HG03025 (cell line): ENCODE measurements at regions not wholly inside any gene's neighbourhood (a gene's known extent, or its start where the extent isn't known, plus 50 kb on each side); places are given as distances from the start of the nearest gene placed in this dataset.

Source experiments
- ATAC-seq: cut with Tn5 transposase; IDR thresholded peaks from one replicate; pipeline ENCODE4 v1.9.1; 2021; ENCODE audit warnings: mild to moderate bottlenecking, moderate library complexity; ENCODE audit not compliant: unreplicated experiment, low FRiP score

DNA sequence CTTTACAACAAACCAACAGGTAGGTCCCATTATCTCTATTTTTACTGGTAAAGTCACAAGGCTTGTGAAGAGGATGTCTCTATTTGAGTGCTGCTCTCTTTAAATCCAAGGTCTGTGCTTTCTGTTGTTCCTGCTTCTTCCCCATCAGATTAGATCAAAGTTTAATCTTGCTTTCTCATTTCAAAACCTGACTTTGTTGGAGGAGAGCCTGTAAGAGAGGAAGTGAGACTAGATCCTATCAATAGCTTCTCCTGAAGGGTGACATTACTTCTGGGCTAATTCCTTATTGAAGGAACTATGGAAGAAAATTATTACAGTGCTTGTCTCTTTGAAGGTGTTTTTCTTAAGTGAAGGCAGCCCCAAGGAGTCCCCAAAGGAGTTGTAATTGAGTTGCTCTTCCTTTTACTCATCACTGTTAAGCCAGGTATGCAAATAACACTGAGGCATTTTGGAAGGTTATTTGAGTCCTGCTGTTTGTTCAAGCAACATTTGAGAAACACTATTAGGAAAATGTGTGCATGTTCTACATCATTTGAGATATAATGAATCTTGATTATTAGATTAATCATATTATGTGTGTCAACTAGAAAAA, 146.2 kb upstream of the MBL2 start:
- no peak for ATAC-seq

DNA sequence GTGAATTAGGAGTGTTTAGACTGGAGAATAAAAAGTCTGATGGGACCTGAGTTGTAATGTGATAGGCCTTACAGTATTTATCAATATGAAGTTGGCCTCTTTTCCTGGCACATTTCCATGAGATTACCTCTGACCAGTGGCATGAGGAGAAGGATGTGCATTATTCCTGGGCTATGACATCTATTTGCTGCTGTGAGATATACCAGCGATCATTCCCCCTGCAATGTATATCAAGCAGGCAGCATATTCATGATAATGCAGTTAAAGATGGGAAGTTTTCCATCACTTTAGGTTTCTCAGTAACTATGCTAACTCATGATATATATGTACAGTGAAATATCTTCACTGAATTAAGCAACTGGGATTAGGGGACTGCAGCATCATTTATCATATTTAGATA, 142.8 kb upstream of the MBL2 start:
- no peak for ATAC-seq

DNA sequence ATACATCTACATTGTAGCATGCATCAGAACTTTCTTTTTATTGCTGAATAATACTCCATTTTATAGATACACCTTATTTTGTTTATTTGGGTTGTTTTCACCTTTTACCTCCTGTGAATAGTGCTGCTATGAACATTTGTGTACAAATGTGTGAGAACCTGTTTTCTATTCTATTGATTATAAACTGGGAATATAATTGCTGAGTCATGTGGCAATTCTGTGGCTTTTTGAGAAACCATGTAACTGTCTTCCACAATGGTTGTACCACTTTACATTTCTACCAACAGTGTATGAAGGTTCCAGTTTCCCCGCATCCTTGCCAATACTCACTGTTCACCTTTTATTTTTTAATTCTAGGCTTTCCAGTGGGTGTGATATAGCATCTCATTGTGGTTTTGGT, 138.6 kb upstream of the MBL2 start:
- no peak for ATAC-seq

DNA sequence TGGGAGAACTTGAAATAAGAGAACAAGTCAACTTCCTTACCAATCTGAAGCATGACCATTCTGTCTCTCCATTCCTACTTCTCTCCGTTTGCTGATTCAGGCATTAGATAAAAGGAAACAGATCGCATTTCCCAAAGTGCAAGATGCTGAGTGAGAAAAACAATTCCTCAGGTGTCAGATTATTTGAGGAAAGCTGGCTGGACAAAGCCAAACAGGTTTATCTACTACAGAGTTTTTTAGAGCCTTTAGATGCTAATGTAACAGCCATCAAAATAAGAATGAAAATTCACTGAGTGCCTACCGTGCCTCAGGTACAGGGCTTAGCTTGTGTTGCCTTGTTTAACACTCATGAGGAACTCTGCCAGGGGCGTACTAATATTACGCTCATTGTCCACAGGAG, 135.9 kb upstream of the MBL2 start:
- no peak for ATAC-seq

DNA sequence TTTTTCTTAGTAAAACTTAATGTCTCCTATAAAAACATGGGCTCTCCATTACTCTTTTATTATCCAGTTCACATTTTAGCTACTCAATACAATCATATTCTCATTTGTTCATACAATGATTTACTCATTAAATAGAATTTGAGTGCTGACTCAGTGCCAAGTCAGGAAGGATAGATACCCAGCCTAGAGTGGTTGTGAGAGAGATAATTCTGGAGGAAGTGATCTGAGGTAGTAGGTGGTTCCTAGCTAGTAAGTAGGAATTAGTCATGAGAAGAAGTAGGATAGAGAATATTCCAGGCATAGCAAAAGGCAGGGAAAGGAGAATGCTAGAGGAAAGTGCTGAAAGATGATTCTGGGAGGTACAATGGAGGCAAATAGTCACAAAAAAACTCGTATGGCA, 133.5 kb upstream of the MBL2 start:
- ATAC-seq, result no peak

DNA sequence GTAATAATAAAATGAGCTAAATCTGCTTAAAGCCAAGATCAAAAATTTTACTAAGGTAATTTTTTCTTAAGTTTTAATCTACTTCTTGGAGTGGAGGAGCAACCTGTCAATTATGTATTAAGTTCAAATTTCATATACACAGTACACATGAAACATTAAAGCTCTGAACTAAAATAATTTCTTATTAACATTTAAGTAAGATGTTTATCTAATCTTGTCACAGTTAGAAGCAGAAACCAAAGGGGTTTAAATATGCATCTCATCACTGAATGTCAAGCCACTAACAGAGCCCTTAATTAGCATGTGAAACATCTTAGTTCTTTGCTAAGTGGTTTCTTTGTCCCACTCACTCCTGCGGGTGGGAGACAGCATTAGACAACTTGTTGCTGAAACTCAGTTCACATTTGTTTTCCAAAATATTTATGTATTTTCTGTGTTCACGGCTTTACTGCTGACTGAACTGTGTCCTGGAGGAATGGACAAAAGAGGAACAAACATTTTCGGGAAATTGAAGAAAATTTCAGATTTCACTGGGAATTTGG, 130.9 kb upstream of the MBL2 start:
- no peak for ATAC-seq

DNA sequence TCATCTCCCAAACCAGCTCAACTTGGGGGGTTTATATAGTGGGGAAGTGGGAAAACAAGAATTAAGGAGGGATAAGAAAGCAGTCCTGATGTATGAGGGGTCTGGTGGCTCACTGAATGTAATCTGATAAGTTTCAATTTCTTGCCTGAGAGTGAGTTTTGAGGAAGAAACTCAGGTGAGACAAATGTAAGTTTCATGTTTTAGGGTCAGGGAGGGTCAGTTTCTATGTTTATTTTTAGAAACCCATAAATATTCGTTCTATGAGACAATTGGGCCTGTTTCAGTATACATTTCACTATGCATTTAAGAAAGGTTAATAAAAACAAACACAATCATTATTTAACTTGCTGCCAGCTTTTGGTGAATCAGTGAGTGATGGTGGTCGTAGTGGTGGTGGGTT, 128.0 kb upstream of the MBL2 start:
- peak; percentile 80 for ATAC-seq

DNA sequence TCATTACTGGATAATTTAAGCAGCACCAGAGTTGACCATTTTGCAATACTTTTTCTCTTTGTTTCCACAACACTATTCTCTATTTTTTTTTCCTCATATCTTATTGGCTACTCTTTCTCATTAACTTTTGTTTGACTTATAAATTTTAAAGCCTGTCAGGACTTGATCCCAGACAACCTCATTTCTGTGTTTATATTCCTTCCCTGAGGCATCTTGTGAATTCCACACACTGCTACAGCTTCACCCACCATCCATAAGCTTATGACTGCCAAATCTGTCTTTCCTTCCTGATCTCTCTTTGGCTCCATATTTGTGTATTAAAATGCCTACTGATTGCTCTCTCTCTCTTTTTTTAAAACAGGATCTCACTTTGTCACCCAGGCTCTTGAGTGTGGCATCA, 124.6 kb upstream of the MBL2 start:
- ATAC-seq, result no peak

DNA sequence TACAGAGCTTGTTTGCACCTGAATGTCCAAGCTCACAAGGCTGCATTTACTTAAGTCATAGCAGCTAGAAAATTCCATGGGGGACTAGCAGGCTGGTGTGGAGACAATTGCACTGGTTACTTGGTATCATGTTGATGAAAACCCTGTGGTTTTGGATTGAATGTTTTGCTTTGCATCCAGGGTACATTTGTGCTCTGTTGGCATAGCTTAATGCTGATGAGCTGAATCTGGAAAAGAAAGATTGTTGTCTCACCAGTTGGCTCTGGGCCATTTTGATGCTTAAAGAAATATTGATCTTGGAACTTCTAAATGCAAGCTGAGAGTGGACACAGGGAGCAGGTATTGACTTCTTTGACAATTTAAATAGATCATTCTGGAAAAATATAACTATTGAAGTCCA, 122.5 kb upstream of the MBL2 start:
- ATAC-seq, result no peak

DNA sequence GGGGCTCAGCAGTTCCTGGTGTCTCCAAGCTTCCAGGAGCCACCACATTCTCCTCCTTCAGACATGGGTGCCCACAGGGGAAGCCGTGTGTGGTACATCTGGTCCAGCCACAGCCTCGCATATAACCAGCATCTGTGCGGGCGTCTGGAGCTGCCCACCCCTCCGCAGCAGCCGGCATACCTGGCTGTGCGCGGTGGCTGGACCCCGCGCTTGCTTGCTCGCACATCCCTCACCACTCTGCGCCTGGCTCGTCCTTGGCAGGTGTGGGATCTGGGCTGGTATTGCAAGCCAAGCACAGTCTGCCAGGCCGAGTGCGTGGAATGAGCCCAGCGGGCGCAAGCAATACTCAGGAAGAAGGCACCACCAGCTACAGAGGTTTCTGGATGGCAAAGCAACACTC, 117.7 kb upstream of the MBL2 start:
- no peak for ATAC-seq

DNA sequence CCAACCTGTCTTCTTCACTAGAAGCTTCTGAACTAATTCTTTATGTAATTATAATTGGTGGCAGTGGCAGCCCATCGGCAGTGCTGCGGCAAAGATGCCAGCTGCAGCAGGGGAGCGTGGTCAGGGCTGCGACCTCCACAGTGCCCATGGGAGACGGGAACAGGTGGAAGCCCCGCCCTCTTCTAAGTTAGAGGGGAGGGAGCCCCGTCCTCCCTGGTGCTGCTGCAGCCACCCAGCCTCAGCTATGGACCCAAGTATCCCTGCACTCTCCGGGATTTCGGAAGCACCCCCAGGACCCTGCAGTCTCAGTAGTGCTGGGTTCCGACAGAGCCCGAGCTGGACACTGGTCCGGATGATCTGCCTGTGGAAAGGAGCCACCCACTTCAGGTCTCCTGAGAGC, 117.0 kb upstream of the MBL2 start:
- ATAC-seq, result no peak

DNA sequence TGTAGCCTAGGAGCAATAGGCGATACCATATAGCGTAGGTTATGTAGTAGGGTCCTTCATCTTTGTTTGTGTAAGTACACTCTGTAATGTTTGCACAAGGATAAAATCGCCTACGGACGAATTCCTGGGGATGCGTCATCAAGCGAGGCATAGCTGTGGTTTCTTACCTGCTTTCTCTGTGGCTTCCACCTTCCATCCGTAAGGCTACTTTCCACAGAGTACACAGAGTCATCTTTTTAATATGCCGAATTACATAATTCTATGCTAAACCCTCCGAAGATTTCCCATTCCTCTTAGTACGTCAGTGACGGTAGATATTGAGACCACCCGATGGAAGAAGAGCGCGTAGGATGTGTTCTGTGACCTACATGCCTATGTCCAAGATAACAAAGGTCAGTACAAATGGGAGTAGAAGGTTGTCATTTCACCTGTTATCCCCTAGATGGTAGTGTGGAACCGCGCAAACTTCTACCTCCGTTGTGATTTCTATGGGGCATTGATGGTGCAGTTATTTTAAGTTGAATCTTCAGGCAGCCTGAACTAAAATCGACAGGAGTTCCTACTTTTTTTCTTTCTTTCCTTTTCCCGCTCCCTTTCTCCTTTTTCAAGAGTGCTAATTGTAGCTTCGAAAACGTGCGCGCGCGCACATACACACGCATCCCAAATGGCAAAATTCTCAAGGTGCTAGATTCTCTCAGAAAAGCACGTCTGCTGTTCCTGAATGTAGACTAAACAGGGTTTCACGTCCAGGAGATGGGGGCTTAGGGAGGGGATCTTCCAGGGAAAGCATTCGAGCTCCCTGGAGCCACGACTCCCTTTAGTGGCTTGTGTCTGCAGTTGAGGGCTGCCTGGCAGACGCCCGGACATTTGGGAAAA, 111.7 kb upstream of the MBL2 start:
- peak; percentile 78 for ATAC-seq

DNA sequence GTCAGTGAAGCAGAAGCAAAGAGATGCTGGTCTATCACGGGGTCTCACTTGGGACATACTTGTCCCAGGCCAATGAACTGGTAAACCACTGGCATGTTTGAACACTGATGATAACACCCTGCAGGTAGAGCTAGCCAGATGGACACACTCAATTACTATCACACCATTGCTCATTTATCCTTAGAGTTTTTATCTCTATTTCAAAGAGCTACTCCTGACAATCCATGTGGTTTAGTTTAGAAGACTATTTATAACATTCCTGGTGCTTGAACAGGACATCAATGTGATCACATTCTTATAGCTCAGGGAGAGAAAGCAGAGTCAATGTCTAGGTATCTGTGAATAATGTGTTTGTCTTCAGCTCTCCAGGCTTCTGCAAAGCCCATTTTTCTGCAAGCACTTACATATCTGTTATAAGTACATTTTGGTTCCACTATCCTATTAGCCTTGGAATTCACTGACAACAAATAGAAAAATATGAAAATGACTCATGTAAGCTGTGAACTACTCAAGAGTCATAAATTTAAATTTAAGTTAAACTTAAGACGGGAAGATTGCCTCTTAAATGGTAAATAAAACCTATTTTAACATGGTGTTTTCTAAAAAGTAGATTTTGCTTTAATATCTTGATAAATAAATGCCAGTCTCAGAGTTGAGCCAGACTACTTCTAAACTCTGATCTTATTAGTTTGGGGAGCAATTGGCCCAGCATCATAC, 106.7 kb upstream of the MBL2 start:
- ATAC-seq, result no peak

DNA sequence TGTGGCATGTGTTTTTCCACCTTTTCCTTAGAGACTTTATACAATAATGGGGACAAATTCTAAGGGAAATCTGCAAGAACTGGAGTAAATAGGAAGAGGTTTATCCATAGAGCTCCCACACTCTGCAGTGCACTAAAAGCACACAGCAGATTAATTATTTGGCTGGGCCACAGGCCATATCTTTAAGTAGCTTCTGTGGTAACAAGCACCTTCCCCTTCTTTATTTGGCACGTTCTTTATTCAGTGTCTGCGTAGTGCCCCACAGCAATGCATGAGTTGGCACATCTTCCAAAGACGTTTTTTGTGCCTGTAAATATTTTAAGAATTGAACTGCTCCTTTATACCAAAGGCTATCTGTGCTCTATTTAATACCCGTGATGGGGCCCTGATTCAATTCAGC, 104.9 kb upstream of the MBL2 start:
- no peak for ATAC-seq

DNA sequence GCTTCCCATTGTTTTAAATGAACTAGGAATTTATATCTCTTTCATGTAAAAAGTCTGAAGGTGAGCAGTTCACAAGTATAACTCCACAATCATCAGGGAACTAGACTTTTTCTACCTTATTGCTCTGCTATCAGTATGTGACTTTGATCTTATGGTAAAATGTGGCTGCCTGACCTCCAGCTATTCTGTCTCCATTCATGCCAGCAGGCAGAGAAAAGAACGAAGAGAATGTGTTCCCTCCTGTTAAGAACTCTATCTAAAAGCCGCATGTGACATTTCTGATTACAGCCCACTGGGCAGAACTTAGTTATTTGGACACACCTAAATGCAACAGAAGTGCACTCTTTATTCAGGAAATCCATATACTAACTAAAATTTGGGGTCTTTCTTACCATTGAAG, 102.8 kb upstream of the MBL2 start:
- ATAC-seq, result no peak

DNA sequence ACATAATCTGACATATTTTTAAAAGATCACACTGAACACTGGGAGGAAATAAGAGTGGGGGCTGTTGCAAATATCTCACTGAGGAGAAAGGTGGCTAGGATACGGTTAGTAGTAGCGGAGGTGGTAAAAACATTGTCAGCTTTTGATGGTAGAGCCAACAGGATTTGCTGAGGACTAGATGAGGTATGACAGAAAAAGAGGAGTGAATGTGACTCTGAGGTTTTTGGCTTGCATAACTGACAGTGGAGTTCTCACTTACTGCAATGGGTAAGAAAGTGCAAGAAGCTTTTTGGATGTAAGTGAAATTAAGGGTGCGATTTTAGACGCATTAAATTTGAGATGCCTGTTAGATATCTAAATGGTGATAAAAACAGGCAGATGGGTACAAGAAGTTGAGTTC, 102.0 kb upstream of the MBL2 start:
- no peak for ATAC-seq

DNA sequence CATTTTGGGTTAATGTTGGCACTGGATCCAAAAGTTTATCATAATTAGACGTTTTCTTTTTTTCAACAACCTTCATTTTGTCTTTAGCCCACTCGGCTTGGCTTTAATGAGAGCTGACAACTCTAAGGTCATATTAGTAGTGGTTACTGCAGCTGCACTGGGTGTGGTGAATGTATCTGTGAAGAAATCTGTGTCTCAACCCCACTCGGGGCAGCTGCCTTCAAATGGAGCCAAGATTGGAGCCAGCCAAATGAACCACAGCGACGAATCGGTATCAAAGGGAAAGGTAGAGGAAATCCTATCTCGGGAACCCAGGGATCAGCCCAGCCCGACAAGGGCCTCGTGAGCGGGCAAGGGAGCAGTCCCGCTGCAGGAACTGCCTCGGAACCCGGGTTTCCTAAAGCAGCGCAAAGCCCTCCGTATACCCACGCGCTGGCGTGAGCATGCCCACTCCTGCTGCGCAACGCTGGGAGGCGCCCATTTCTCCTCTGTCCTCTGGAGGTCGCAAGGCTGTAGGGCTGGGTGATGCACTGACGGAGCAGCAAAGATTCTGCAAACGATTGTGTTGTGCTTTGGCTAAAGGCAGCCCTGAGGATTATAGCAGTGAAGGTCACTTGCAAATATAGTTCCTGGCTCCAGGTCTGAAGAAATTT, 98.7 kb upstream of the MBL2 start:
- no peak for ATAC-seq

DNA sequence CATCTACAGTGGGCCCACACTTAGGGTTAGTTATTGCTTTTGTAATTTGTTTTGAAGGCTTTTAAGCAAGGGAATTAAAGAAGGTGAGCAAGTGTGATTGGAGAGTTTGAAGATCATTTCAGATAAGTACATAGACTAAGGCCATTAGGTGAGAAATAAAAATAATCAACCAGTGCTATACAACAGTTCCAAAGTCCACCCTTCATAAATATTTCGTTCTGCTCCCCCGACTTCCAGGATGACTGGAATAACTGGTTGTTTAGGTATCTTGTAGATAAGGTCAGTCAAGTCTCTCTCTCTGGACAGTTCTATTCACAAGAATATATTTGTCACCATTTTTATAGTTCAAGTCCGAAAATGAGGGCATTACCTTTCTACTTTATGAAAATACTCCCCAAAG, 98.0 kb upstream of the MBL2 start:
- ATAC-seq, result no peak

DNA sequence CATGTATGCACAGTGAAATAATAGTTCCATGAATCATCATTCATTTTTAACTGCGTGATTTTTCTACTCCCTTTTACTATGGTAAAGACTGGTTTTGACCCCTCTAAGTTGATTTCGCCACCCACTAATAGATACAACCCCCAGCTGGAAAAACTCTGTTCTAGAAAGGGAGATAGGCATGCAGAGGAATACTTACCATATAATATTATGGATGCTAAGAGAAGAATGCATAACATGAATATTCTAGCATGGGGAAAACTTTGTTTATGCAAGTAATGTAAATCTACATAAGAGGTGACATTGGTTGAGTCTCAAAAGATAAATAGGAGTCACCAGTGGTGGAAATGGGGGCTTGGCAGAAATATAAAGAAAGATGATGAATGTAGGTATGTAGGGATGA, 97.3 kb upstream of the MBL2 start:
- ATAC-seq, result no peak

DNA sequence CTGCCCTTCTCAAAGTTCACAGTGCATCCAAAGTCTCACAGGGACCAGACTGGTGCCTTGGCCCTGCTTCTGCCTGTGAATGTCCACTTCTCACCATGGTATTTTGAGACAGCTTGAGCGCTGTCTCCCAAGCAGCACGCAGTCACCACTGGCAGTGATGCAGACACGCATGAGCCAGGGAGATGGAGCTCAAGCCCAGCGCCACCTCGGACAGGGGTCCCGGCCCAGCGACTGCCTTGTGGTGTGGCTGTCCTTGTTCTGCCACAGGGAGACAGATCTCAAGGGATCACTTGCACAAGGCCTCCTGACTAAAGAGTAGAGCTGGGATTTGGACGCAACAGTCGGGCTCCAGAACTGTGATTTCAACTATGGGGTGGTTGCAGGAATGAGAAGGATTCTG, 92.6 kb upstream of the MBL2 start:
- ATAC-seq, result no peak
